GM23338 (cell line): ENCODE measurements at regions not wholly inside any gene's neighbourhood (a gene's known extent, or its start where the extent isn't known, plus 50 kb on each side); places are given as distances from the start of the nearest gene placed in this dataset.

Source experiments
- ATAC-seq: fragments of 200-7000 bp; cut with Tn5 transposase; 3 replicates; pipeline ENCODE4 v1.9.1; 2020
- DNase-seq: peaks from one replicate; pipeline ENCODE4 v3.0.0-alpha.2; 2015; ENCODE audit warnings: low spot score
- H2AFZ ChIP-seq: fragments of 200-600 bp; sonication (generic); 2 replicates; pipeline ENCODE4 v1.8.0; 2016; ENCODE audit warnings: antibody characterized with exemption, mild to moderate bottlenecking, moderate library complexity
- H3F3A ChIP-seq: fragments of 200-600 bp; sonication (generic); replicated peaks from 2 replicates; pipeline ENCODE4 v1.8.0; 2017; ENCODE audit warnings: antibody characterized with exemption, mixed run types, low read depth
- H3K27ac ChIP-seq: fragments of 200-600 bp; sonication (generic); 2 replicates; pipeline ENCODE4 v1.6.1; 2016; ENCODE audit warnings: low read depth
- H3K27me3 ChIP-seq: fragments of 200-600 bp; sonication (generic); 2 replicates; pipeline ENCODE4 v1.8.0; 2016; ENCODE audit warnings: mild to moderate bottlenecking, mixed run types, moderate library complexity; ENCODE audit not compliant: insufficient read depth
- H3K36me3 ChIP-seq: fragments of 200-600 bp; sonication (generic); 2 replicates; pipeline ENCODE4 v1.8.0; 2016; ENCODE audit warnings: mild to moderate bottlenecking; ENCODE audit not compliant: insufficient read depth
- H3K4me1 ChIP-seq: fragments of 200-600 bp; sonication (generic); 2 replicates; pipeline ENCODE4 v1.8.0; 2016; ENCODE audit warnings: mild to moderate bottlenecking, moderate library complexity; ENCODE audit not compliant: insufficient read depth
- H3K4me2 ChIP-seq: fragments of 200-600 bp; sonication (generic); 2 replicates; pipeline ENCODE4 v1.7.1; 2017; ENCODE audit warnings: mixed run types
- H3K4me3 ChIP-seq: fragments of 200-600 bp; sonication (generic); 2 replicates; pipeline ENCODE4 v1.6.1; 2016; ENCODE audit warnings: mixed run types
- H3K79me2 ChIP-seq: fragments of 200-600 bp; sonication (generic); replicated peaks from 2 replicates; pipeline ENCODE4 v1.8.0; 2017; ENCODE audit warnings: mild to moderate bottlenecking; ENCODE audit not compliant: insufficient read depth
- H3K9me2 ChIP-seq: fragments of 200-600 bp; sonication (generic); 2 replicates; pipeline ENCODE4 v1.8.0; 2017; ENCODE audit not compliant: insufficient read depth
- H4K20me1 ChIP-seq: fragments of 200-600 bp; sonication (generic); replicated peaks from 2 replicates; pipeline ENCODE4 v1.8.0; 2017; ENCODE audit warnings: mild to moderate bottlenecking; ENCODE audit not compliant: insufficient read depth
- H3K27ac Mint-ChIP-seq: 2 replicates; pipeline ENCODE4 v1.8.0; 2020; ENCODE audit warnings: inconsistent platforms, mild to moderate bottlenecking, moderate library complexity, mixed read lengths
- H3K27me3 Mint-ChIP-seq: 3 replicates; pipeline ENCODE4 v1.8.0; 2022; ENCODE audit warnings: low read depth, mild to moderate bottlenecking, moderate library complexity, mixed read lengths, inconsistent platforms; ENCODE audit not compliant: insufficient read depth, poor library complexity
- H3K36me3 Mint-ChIP-seq: 3 replicates; pipeline ENCODE4 v1.8.0; 2021; ENCODE audit warnings: low read depth, mild to moderate bottlenecking, inconsistent platforms, moderate library complexity, mixed read lengths
- H3K4me1 Mint-ChIP-seq: 3 replicates; pipeline ENCODE4 v1.8.0; 2020; ENCODE audit warnings: mild to moderate bottlenecking, inconsistent platforms, mixed read lengths
- H3K4me3 Mint-ChIP-seq: 3 replicates; pipeline ENCODE4 v1.8.0; 2021; ENCODE audit warnings: moderate library complexity, mild to moderate bottlenecking, inconsistent platforms, mixed read lengths
- H3K9me3 Mint-ChIP-seq: 3 replicates; pipeline ENCODE4 v1.8.0; 2020; ENCODE audit warnings: moderate library complexity, mild to moderate bottlenecking, inconsistent platforms, mixed read lengths
- CREB1 ChIP-seq: fragments of 250-450 bp; sonication (Bioruptor Pico); IDR thresholded peaks from 2 replicates; pipeline ENCODE4 v1.5.0; 2020; ENCODE audit warnings: low read depth, mild to moderate bottlenecking, moderate library complexity
- ETS1 ChIP-seq: IDR thresholded peaks from 2 replicates; pipeline ENCODE4 v1.6.1; 2016; ENCODE audit warnings: antibody characterized with exemption
- EZH2 ChIP-seq: fragments of 200-600 bp; sonication (generic); IDR thresholded peaks from one replicate; pipeline ENCODE4 v1.8.0; 2017; ENCODE audit warnings: antibody characterized with exemption, mild to moderate bottlenecking, low read depth; ENCODE audit not compliant: unreplicated experiment
- NANOG ChIP-seq: IDR thresholded peaks from 2 replicates; pipeline ENCODE4 v1.6.1; 2016; ENCODE audit warnings: antibody characterized with exemption, borderline replicate concordance
- STAT1 ChIP-seq: IDR thresholded peaks from one replicate; pipeline ENCODE4 v1.6.1; 2016; ENCODE audit warnings: antibody characterized with exemption; ENCODE audit not compliant: unreplicated experiment
- ZNF331 ChIP-seq: fragments of 250-450 bp; sonication (Bioruptor Pico); IDR thresholded peaks from 2 replicates; pipeline ENCODE4 v1.5.0; 2020; ENCODE audit warnings: low read depth, mild to moderate bottlenecking, moderate library complexity
- TF ChIP-seq, protein P1 (sequence below): fragments of 250-450 bp; sonication (Bioruptor Pico); IDR thresholded peaks from 2 replicates; pipeline ENCODE4 v1.5.0; 2020; ENCODE audit warnings: mild to moderate bottlenecking, moderate library complexity

- no peaks in the 10 kb centered on the region for H3F3A ChIP-seq
- H3K4me1 Mint-ChIP-seq, result peaks cover 19% of the 10 kb centered on the region; the same call in 2 of the 3 replicates
- no peaks in the 10 kb centered on the region for H3K9me3 Mint-ChIP-seq
- no peak for DNase-seq
- no peak overlapping the region for H3K4me3 ChIP-seq
- no peak overlapping the region for H3K27ac ChIP-seq
- peaks cover 2% of the 10 kb centered on the region for H3K27me3 Mint-ChIP-seq
- H3K4me3 Mint-ChIP-seq, result no peak overlapping the region
- peaks cover 21% of the 10 kb centered on the region for H3K9me2 ChIP-seq
- peaks cover 16% of the 10 kb centered on the region for H3K4me1 ChIP-seq
- no peaks in the 10 kb centered on the region for H3K27me3 ChIP-seq
- H3K79me2 ChIP-seq, result no peaks in the 10 kb centered on the region
- ATAC-seq, result no peak
- no peaks in the 10 kb centered on the region for H3K36me3 Mint-ChIP-seq
- TF ChIP-seq STAT1, result no peak
- no peak for TF ChIP-seq EZH2
- TF ChIP-seq ZNF331, result no peak
- TF ChIP-seq NANOG, result no peak
- TF ChIP-seq, protein P1, sequence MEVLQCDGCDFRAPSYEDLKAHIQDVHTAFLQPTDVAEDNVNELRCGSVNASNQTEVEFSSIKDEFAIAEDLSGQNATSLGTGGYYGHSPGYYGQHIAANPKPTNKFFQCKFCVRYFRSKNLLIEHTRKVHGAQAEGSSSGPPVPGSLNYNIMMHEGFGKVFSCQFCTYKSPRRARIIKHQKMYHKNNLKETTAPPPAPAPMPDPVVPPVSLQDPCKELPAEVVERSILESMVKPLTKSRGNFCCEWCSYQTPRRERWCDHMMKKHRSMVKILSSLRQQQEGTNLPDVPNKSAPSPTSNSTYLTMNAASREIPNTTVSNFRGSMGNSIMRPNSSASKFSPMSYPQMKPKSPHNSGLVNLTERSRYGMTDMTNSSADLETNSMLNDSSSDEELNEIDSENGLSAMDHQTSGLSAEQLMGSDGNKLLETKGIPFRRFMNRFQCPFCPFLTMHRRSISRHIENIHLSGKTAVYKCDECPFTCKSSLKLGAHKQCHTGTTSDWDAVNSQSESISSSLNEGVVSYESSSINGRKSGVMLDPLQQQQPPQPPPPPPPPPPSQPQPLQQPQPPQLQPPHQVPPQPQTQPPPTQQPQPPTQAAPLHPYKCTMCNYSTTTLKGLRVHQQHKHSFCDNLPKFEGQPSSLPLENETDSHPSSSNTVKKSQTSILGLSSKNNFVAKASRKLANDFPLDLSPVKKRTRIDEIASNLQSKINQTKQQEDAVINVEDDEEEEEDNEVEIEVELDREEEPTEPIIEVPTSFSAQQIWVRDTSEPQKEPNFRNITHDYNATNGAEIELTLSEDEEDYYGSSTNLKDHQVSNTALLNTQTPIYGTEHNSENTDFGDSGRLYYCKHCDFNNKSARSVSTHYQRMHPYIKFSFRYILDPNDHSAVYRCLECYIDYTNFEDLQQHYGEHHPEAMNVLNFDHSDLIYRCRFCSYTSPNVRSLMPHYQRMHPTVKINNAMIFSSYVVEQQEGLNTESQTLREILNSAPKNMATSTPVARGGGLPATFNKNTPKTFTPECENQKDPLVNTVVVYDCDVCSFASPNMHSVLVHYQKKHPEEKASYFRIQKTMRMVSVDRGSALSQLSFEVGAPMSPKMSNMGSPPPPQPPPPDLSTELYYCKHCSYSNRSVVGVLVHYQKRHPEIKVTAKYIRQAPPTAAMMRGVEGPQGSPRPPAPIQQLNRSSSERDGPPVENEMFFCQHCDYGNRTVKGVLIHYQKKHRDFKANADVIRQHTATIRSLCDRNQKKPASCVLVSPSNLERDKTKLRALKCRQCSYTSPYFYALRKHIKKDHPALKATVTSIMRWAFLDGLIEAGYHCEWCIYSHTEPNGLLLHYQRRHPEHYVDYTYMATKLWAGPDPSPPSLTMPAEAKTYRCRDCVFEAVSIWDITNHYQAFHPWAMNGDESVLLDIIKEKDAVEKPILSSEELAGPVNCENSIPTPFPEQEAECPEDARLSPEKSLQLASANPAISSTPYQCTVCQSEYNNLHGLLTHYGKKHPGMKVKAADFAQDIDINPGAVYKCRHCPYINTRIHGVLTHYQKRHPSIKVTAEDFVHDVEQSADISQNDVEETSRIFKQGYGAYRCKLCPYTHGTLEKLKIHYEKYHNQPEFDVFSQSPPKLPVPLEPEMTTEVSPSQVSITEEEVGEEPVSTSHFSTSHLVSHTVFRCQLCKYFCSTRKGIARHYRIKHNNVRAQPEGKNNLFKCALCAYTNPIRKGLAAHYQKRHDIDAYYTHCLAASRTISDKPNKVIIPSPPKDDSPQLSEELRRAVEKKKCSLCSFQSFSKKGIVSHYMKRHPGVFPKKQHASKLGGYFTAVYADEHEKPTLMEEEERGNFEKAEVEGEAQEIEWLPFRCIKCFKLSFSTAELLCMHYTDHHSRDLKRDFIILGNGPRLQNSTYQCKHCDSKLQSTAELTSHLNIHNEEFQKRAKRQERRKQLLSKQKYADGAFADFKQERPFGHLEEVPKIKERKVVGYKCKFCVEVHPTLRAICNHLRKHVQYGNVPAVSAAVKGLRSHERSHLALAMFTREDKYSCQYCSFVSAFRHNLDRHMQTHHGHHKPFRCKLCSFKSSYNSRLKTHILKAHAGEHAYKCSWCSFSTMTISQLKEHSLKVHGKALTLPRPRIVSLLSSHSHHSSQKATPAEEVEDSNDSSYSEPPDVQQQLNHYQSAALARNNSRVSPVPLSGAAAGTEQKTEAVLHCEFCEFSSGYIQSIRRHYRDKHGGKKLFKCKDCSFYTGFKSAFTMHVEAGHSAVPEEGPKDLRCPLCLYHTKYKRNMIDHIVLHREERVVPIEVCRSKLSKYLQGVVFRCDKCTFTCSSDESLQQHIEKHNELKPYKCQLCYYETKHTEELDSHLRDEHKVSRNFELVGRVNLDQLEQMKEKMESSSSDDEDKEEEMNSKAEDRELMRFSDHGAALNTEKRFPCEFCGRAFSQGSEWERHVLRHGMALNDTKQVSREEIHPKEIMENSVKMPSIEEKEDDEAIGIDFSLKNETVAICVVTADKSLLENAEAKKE, result no peak
- TF ChIP-seq CREB1, result no peak
- no peak overlapping the region for H3K4me2 ChIP-seq
- no peak overlapping the region for H3K27ac Mint-ChIP-seq
- H2AFZ ChIP-seq, result no peak overlapping the region
- no peaks in the 10 kb centered on the region for H4K20me1 ChIP-seq
- no peaks in the 10 kb centered on the region for H3K36me3 ChIP-seq
Measured at GRCh38 chr17:55664287-55664686, 58.4 kb downstream of the TMEM100 start.

DNA sequence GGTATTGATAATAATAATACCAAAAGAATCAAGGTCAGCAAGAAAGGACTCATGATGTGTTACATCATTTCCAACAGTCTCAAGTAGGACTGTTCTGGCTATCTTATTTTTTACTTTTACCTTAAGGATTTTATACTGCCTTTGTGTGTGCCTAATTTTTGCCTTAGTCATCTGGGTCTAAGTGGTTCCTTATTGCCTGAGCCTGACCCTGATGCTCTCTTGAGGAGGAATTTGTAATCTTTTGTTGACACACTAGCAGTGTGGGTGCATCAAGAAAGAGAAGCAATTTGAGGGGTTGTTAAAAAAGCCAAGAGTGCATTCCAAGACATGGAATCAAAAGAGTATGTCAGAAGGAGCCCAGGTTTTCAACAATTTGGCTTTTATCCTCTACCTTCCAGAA is 59.3 kb downstream of the TMEM100 start:
- Histone ChIP-seq H3K4me3 (no peak overlapping the region), H3K79me2 (no peaks in the 10 kb centered on the region), H3K4me1 (peaks cover 16% of the 10 kb centered on the region), H3K4me2 (no peak overlapping the region), H2AFZ (no peak overlapping the region), H3F3A (no peaks in the 10 kb centered on the region), H3K27ac (no peak overlapping the region), H3K36me3 (no peaks in the 10 kb centered on the region), H4K20me1 (no peaks in the 10 kb centered on the region), H3K9me2 (peaks cover 21% of the 10 kb centered on the region), H3K27me3 (no peaks in the 10 kb centered on the region)
- no peaks in the 10 kb centered on the region for H3K9me3 Mint-ChIP-seq
- H3K36me3 Mint-ChIP-seq, result no peaks in the 10 kb centered on the region
- DNase-seq (no peak), ATAC-seq (no peak)
- TF ChIP-seq CREB1 (no peak), ETS1 (no peak)
- peaks cover 17% of the 10 kb centered on the region; the same call in 2 of the 3 replicates for H3K4me1 Mint-ChIP-seq
- H3K27ac Mint-ChIP-seq, result no peak overlapping the region
- peaks cover 2% of the 10 kb centered on the region for H3K27me3 Mint-ChIP-seq
- no peak overlapping the region for H3K4me3 Mint-ChIP-seq
